Neural cell (in vitro differentiated cells): ENCODE measurements at regions not wholly inside any gene's neighbourhood (a gene's known extent, or its start where the extent isn't known, plus 50 kb on each side); places are given as distances from the start of the nearest gene placed in this dataset.

Source experiments
- H2AFZ ChIP-seq: fragments of 200-600, 300-800 bp; sonication (generic), shearing (Covaris generic); 2 replicates; pipeline ENCODE4 v1.6.0; 2014; ENCODE audit warnings: low read depth, mild to moderate bottlenecking, antibody characterized with exemption, low read length, moderate library complexity
- H3F3A ChIP-seq: fragments of 200-600 bp; shearing (Covaris generic); 2 replicates; pipeline ENCODE4 v1.6.1; 2016; ENCODE audit warnings: mild to moderate bottlenecking, moderate library complexity, mixed read lengths, antibody characterized with exemption, low read length; ENCODE audit not compliant: insufficient read depth, poor library complexity, severe bottlenecking
- H3K27ac ChIP-seq: fragments of 200-600, 300-800 bp; sonication (generic), shearing (Covaris generic); 2 replicates; pipeline ENCODE4 v1.5.1; 2014; ENCODE audit warnings: mild to moderate bottlenecking, low read length, moderate library complexity
- H3K27me3 ChIP-seq: fragments of 300-800, 200-600 bp; sonication (generic), shearing (Covaris generic); 2 replicates; pipeline ENCODE4 v1.6.0; 2014; ENCODE audit warnings: mild to moderate bottlenecking, low read depth, low read length, moderate library complexity; ENCODE audit not compliant: insufficient read depth
- H3K36me3 ChIP-seq: fragments of 300-800, 200-600 bp; sonication (generic), shearing (Covaris generic); 2 replicates; pipeline ENCODE4 v1.5.1; 2014; ENCODE audit warnings: mild to moderate bottlenecking, antibody characterized with exemption, low read length, moderate library complexity; ENCODE audit not compliant: insufficient read depth
- H3K4me2 ChIP-seq: fragments of 300-800, 200-600 bp; sonication (generic), shearing (Covaris generic); 2 replicates; pipeline ENCODE4 v1.6.0; 2014; ENCODE audit warnings: mild to moderate bottlenecking, low read length
- H3K4me3 ChIP-seq: fragments of 300-800, 200-600 bp; sonication (generic), shearing (Covaris generic); 2 replicates; pipeline ENCODE4 v1.5.1; 2014; ENCODE audit warnings: mild to moderate bottlenecking, low read length, moderate library complexity
- H3K79me2 ChIP-seq: fragments of 200-600 bp; shearing (Covaris generic); replicated peaks from 2 replicates; pipeline ENCODE4 v1.6.0; 2014; ENCODE audit warnings: mild to moderate bottlenecking, low read length, moderate library complexity; ENCODE audit not compliant: insufficient read depth
- H3K9ac ChIP-seq: fragments of 300-800, 200-600 bp; sonication (generic), shearing (Covaris generic); 2 replicates; pipeline ENCODE4 v1.6.1; 2016; ENCODE audit warnings: mild to moderate bottlenecking, low read length, mixed read lengths
- H3K9me2 ChIP-seq: fragments of 200-600 bp; shearing (Covaris generic); 2 replicates; pipeline ENCODE4 v1.6.1; 2016; ENCODE audit warnings: mild to moderate bottlenecking, low read length, mixed read lengths; ENCODE audit not compliant: insufficient read depth
- H3K9me3 ChIP-seq: fragments of 200-600, 300-800 bp; sonication (generic), shearing (Covaris generic); 2 replicates; pipeline ENCODE4 v1.6.1; 2016; ENCODE audit warnings: mild to moderate bottlenecking, mixed run types, low read length, moderate library complexity, mixed read lengths
- H4K20me1 ChIP-seq: fragments of 200-600 bp; shearing (Covaris generic); 2 replicates; pipeline ENCODE4 v1.6.1; 2016; ENCODE audit warnings: mild to moderate bottlenecking, mixed run types; ENCODE audit not compliant: insufficient read depth
- CTCF ChIP-seq: fragments of 450-650 bp; IDR thresholded peaks from 2 replicates; pipeline ENCODE4 v1.5.1; 2014; ENCODE audit warnings: antibody characterized with exemption, mild to moderate bottlenecking, moderate library complexity; ENCODE audit not compliant: poor library complexity, severe bottlenecking
- EP300 ChIP-seq: fragments of 450-650 bp; conservative IDR thresholded peaks from 2 replicates; pipeline ENCODE4 v1.6.1; 2014; ENCODE audit warnings: antibody characterized with exemption, mild to moderate bottlenecking, moderate library complexity; ENCODE audit not compliant: poor library complexity, severe bottlenecking
- EZH2 ChIP-seq: fragments of 200-600, 300-800 bp; shearing (Covaris generic), sonication (generic); IDR thresholded peaks from 2 replicates; pipeline ENCODE4 v1.6.1; 2014; ENCODE audit warnings: antibody characterized with exemption, low read length, borderline replicate concordance, mild to moderate bottlenecking; ENCODE audit not compliant: insufficient read depth, poor library complexity, severe bottlenecking
- MXI1 ChIP-seq: fragments of 450-650 bp; conservative IDR thresholded peaks from 2 replicates; pipeline ENCODE4 v1.6.1; 2014; ENCODE audit warnings: antibody characterized with exemption, mild to moderate bottlenecking; ENCODE audit not compliant: poor library complexity, severe bottlenecking
- POLR2AphosphoS5 ChIP-seq: IDR thresholded peaks from 2 replicates; pipeline ENCODE4 v1.6.1; 2012
- RAD21 ChIP-seq: fragments of 450-650 bp; conservative IDR thresholded peaks from 2 replicates; pipeline ENCODE4 v1.6.1; 2014; ENCODE audit warnings: antibody characterized with exemption, mild to moderate bottlenecking, moderate library complexity
- REST ChIP-seq: IDR thresholded peaks from 2 replicates; pipeline ENCODE4 v1.6.1; 2012; ENCODE audit warnings: borderline replicate concordance
- SMC3 ChIP-seq: fragments of 450-650 bp; conservative IDR thresholded peaks from 2 replicates; pipeline ENCODE4 v1.6.1; 2014; ENCODE audit warnings: antibody characterized with exemption, mild to moderate bottlenecking, moderate library complexity; ENCODE audit not compliant: poor library complexity
- TAF1 ChIP-seq: IDR thresholded peaks from 2 replicates; pipeline ENCODE4 v1.6.1; 2012; ENCODE audit warnings: low read depth

- Histone ChIP-seq H3K36me3 (no peaks in the 10 kb centered on the region), H3K27me3 (no peaks in the 10 kb centered on the region), H3K9me3 (peaks cover 8% of the 10 kb centered on the region), H2AFZ (no peak overlapping the region), H4K20me1 (no peaks in the 10 kb centered on the region), H3K4me3 (no peak overlapping the region), H3K79me2 (no peaks in the 10 kb centered on the region), H3K9ac (no peak overlapping the region), H3K4me2 (no peak overlapping the region), H3F3A (no peaks in the 10 kb centered on the region), H3K9me2 (no peaks in the 10 kb centered on the region), H3K27ac (no peak overlapping the region)
- TF ChIP-seq CTCF: no peak
- TF ChIP-seq EZH2: no peak
- TF ChIP-seq REST: no peak
- no peak for TF ChIP-seq MXI1
- TF ChIP-seq SMC3: no peak
- TF ChIP-seq RAD21: no peak
- no peak for TF ChIP-seq EP300
- no peak for TF ChIP-seq POLR2AphosphoS5
- no peak for TF ChIP-seq TAF1
Measured at GRCh38 chr11:45063669-45064068, 82.8 kb upstream of the PRDM11 start.

GRCh38 chr11:45067966-45068365, 78.5 kb upstream of the PRDM11 start:
- Histone ChIP-seq H2AFZ (no peak overlapping the region), H3K4me3 (no peak overlapping the region), H3K27ac (no peak overlapping the region), H3K27me3 (no peaks in the 10 kb centered on the region), H3K4me2 (no peak overlapping the region), H4K20me1 (no peaks in the 10 kb centered on the region), H3K9me3 (peaks cover 8% of the 10 kb centered on the region), H3F3A (no peaks in the 10 kb centered on the region), H3K79me2 (no peaks in the 10 kb centered on the region), H3K36me3 (no peaks in the 10 kb centered on the region), H3K9ac (no peak overlapping the region), H3K9me2 (no peaks in the 10 kb centered on the region)
- no peak for TF ChIP-seq RAD21
- TF ChIP-seq POLR2AphosphoS5: no peak
- no peak for TF ChIP-seq TAF1
- no peak for TF ChIP-seq MXI1
- TF ChIP-seq EZH2: no peak
- TF ChIP-seq EP300: no peak
- TF ChIP-seq CTCF: no peak
- no peak for TF ChIP-seq REST
- no peak for TF ChIP-seq SMC3
